ENCODE measurements at regions not wholly inside any gene's neighbourhood (a gene's known extent, or its start where the extent isn't known, plus 50 kb on each side); places are given as distances from the start of the nearest gene placed in this dataset.

DNA sequence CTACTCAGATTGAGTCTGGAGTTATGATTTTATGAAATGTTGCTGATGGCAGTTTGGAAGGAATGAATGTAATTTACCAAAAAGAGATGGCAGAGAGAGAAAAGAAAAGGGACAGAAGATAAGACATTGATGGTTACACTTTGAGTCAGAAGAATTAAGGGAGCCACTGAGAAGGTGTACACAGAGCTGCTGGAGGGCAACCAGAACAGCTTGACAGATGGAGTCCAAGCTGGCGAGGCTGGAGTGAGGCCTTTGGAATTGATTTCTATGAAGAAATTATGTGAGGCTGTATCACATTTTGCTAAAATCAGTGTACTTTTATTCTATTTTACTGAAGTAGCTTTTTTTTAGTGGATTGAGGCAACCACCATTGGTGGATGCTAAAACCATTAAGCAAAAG, 740.5 kb downstream of the REEP3 start:
- Histone ChIP-seq H3K36me3 (no peaks in the 10 kb centered on the region), H3K9me3 (ENCODE audit: low read depth) (no peaks in the 10 kb centered on the region), H3K27ac (no peak overlapping the region), H3K27me3 (no peaks in the 10 kb centered on the region), H3K79me2 (ENCODE audit: low read depth) (no peaks in the 10 kb centered on the region), H2AFZ (replicated peaks) (no peak overlapping the region), H3K4me1 (no peaks in the 10 kb centered on the region), H4K20me1 (ENCODE audit: low read depth) (no peaks in the 10 kb centered on the region), H3K4me2 (no peak overlapping the region), H3F3A (ENCODE audit: low read depth) (no peaks in the 10 kb centered on the region), H3K4me3 (no peak overlapping the region), H3K9ac (no peak overlapping the region)
- DNase-seq (ENCODE audit: low spot score) = no peak
- Mint-ChIP-seq H3K4me3 (no peak overlapping the region), H3K4me1 (no peaks in the 10 kb centered on the region), H3K9me3 (no peaks in the 10 kb centered on the region), H3K27me3 (ENCODE audit: insufficient read depth, low read depth) (peaks cover 2% of the 10 kb centered on the region), H3K27ac (no peak overlapping the region), H3K36me3 (no peaks in the 10 kb centered on the region)
- TF ChIP-seq EZH2phosphoT487 (IDR thresholded peaks at IDR 0.05) (no peak), EZH2 (IDR thresholded peaks at IDR 0.05) (no peak)
- TF ChIP-seq, protein P1, sequence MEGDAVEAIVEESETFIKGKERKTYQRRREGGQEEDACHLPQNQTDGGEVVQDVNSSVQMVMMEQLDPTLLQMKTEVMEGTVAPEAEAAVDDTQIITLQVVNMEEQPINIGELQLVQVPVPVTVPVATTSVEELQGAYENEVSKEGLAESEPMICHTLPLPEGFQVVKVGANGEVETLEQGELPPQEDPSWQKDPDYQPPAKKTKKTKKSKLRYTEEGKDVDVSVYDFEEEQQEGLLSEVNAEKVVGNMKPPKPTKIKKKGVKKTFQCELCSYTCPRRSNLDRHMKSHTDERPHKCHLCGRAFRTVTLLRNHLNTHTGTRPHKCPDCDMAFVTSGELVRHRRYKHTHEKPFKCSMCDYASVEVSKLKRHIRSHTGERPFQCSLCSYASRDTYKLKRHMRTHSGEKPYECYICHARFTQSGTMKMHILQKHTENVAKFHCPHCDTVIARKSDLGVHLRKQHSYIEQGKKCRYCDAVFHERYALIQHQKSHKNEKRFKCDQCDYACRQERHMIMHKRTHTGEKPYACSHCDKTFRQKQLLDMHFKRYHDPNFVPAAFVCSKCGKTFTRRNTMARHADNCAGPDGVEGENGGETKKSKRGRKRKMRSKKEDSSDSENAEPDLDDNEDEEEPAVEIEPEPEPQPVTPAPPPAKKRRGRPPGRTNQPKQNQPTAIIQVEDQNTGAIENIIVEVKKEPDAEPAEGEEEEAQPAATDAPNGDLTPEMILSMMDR (IDR thresholded peaks at IDR 0.05) = no peak

DNA sequence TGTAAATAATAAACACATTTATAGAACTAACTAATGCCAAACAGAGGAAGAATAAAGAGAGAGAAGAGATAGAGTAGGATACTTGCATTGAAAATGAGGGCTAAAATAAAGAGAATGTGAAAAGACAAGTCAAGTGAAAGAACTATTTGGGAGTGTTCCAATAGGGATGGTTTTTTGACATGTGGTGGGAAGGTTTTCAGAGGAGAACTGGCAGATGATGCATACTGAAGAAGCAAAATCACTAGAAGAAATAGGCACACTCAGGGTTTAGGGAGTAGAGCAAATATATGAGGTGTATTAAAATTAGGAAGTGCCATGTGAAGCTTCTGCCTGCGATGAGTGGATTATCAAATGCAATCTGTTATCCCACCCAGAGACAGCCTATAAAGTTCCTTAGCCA, 744.8 kb downstream of the REEP3 start:
- Histone ChIP-seq H3K9me3 (ENCODE audit: low read depth) (no peaks in the 10 kb centered on the region), H3K36me3 (no peaks in the 10 kb centered on the region), H3K27ac (no peak overlapping the region), H3K4me3 (no peak overlapping the region), H3F3A (ENCODE audit: low read depth) (no peaks in the 10 kb centered on the region), H3K27me3 (no peaks in the 10 kb centered on the region), H3K4me2 (no peak overlapping the region), H3K4me1 (no peaks in the 10 kb centered on the region), H3K79me2 (ENCODE audit: low read depth) (no peaks in the 10 kb centered on the region), H3K9ac (no peak overlapping the region), H4K20me1 (ENCODE audit: low read depth) (no peaks in the 10 kb centered on the region), H2AFZ (replicated peaks) (no peak overlapping the region)
- Mint-ChIP-seq H3K9me3 (no peaks in the 10 kb centered on the region), H3K27me3 (ENCODE audit: insufficient read depth, low read depth) (peaks cover 2% of the 10 kb centered on the region), H3K36me3 (no peaks in the 10 kb centered on the region), H3K27ac (no peak overlapping the region), H3K4me1 (no peaks in the 10 kb centered on the region), H3K4me3 (no peak overlapping the region)
- no peak for TF ChIP-seq EZH2 (IDR thresholded peaks at IDR 0.05)
- TF ChIP-seq, protein P1 (IDR thresholded peaks at IDR 0.05) = no peak
- no peak for TF ChIP-seq EZH2phosphoT487 (IDR thresholded peaks at IDR 0.05)
- DNase-seq (ENCODE audit: low spot score) = no peak

DNA sequence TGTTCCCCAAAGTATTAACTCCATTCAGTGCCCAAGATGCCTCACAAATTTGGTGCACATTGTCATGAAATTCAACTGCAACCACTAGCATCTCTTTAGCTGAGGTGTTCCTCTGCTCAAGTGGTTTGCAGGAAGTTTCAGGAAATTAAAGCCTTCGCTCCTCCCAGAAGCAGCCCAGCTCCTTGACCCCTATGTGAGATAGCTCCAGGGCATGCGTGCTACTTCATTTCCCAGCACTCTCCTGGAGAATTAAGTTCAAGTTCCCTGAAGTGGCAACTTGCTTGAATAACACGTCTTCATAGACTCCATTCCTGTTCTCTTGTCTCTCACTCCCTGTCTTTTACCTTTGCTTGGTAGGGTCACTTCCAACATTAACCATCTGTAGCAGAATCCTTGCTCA, 750.3 kb downstream of the REEP3 start:
- Mint-ChIP-seq H3K36me3 (no peaks in the 10 kb centered on the region), H3K4me3 (no peak overlapping the region), H3K27me3 (ENCODE audit: insufficient read depth, low read depth) (no peaks in the 10 kb centered on the region), H3K9me3 (no peaks in the 10 kb centered on the region), H3K4me1 (no peaks in the 10 kb centered on the region), H3K27ac (no peak overlapping the region)
- Histone ChIP-seq H3K9ac (no peak overlapping the region), H3K9me3 (ENCODE audit: low read depth) (no peaks in the 10 kb centered on the region), H3K4me3 (no peak overlapping the region), H3K27ac (no peak overlapping the region), H3F3A (ENCODE audit: low read depth) (no peaks in the 10 kb centered on the region), H3K4me1 (no peaks in the 10 kb centered on the region), H3K27me3 (no peaks in the 10 kb centered on the region), H4K20me1 (ENCODE audit: low read depth) (no peaks in the 10 kb centered on the region), H3K4me2 (no peak overlapping the region), H3K79me2 (ENCODE audit: low read depth) (no peaks in the 10 kb centered on the region), H3K36me3 (no peaks in the 10 kb centered on the region), H2AFZ (replicated peaks) (peak overlapping the region; percentile 50)
- DNase-seq (ENCODE audit: low spot score) = no peak
- TF ChIP-seq EZH2 (IDR thresholded peaks at IDR 0.05) (no peak), EZH2phosphoT487 (IDR thresholded peaks at IDR 0.05) (no peak)
- TF ChIP-seq, protein P1 (IDR thresholded peaks at IDR 0.05) = no peak

DNA sequence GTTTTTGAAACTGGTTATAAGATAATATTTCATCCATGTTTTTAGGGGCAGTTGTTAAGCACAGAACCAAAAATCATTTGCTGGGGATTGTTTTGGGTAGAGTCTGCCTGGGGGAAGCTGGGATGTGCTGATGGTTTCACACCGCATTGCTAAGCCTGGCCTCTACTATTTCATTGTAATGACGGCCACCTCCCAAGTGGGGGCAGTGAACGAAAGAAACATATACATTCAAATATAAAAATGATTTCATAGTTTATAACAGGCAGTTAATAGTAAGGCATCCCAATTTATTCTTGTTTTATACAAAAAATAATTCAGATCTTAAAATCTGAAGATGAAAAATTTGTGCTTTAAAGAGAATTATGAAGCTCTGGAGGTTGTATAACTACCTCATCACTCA, 750.8 kb downstream of the REEP3 start:
- H3K4me3 Mint-ChIP-seq = no peak overlapping the region
- DNase-seq (ENCODE audit: low spot score) = peak; percentile 6
- no peak overlapping the region for H3K27ac Mint-ChIP-seq
- no peak overlapping the region for H3K9ac ChIP-seq
- no peak overlapping the region for H3K4me2 ChIP-seq
- H3K9me3 Mint-ChIP-seq = no peaks in the 10 kb centered on the region
- no peak overlapping the region for H3K27ac ChIP-seq
- H4K20me1 ChIP-seq (ENCODE audit: low read depth) = no peaks in the 10 kb centered on the region
- no peaks in the 10 kb centered on the region for H3K4me1 ChIP-seq
- no peak overlapping the region for H3K4me3 ChIP-seq
- no peaks in the 10 kb centered on the region for H3K27me3 ChIP-seq
- H3K4me1 Mint-ChIP-seq = no peaks in the 10 kb centered on the region
- H2AFZ ChIP-seq (replicated peaks) = no peak overlapping the region
- H3F3A ChIP-seq (ENCODE audit: low read depth) = no peaks in the 10 kb centered on the region
- no peaks in the 10 kb centered on the region for H3K36me3 Mint-ChIP-seq
- H3K79me2 ChIP-seq (ENCODE audit: low read depth) = no peaks in the 10 kb centered on the region
- TF ChIP-seq EZH2 (IDR thresholded peaks at IDR 0.05) = no peak
- TF ChIP-seq, protein P1 (IDR thresholded peaks at IDR 0.05) = peak; percentile 43
- H3K36me3 ChIP-seq = no peaks in the 10 kb centered on the region
- H3K27me3 Mint-ChIP-seq (ENCODE audit: insufficient read depth, low read depth) = no peaks in the 10 kb centered on the region
- H3K9me3 ChIP-seq (ENCODE audit: low read depth) = no peaks in the 10 kb centered on the region

All from neural progenitor cell (in vitro differentiated cells).